HEK293 (cell line): ENCODE measurements at regions not wholly inside any gene's neighbourhood (a gene's known extent, or its start where the extent isn't known, plus 50 kb on each side); places are given as distances from the start of the nearest gene placed in this dataset.

Source experiments
- CTCF ChIA-PET: fragments of 350-600 bp; formaldehyde crosslinking; extraction: SDS; loops from one replicate; lab custom pipeline; 2021; ENCODE audit warnings: antibody characterized with exemption; lab: Yijun Ruan, JAX
- POLR2A ChIA-PET: fragments of 300-600 bp; formaldehyde crosslinking; extraction: SDS; loops from one replicate; lab custom pipeline; 2020; ENCODE audit warnings: antibody characterized with exemption, inconsistent platforms; lab: Yijun Ruan, JAX
- H3K27ac ChIP-seq: fragments of 200-500 bp; sonication (Bioruptor generic); 2 replicates; pipeline ENCODE4 v1.5.1; 2014; ENCODE audit warnings: low read depth, low read length, control low read depth, inconsistent platforms; ENCODE audit errors: extremely low read depth
- H3K36me3 ChIP-seq, 2 experiments: fragments of 200-500 bp in 1 of 2; sonication (Bioruptor generic) in 1 of 2; 1 replicate in 1 of 2; 2 replicates in 1 of 2; pipeline ENCODE4 v1.5.1; 2014 to 2017; ENCODE audit warnings: inconsistent platforms in 2 of 2, low read length in 2 of 2; ENCODE audit not compliant: control insufficient read depth in 2 of 2, insufficient read depth in 1 of 2
- H3K4me1 ChIP-seq: fragments of 200-500 bp; sonication (Bioruptor generic); 2 replicates; pipeline ENCODE4 v1.5.1; 2014; ENCODE audit warnings: mild to moderate bottlenecking, low read length, inconsistent platforms; ENCODE audit not compliant: control insufficient read depth, insufficient read depth
- H3K4me3 ChIP-seq: 2 replicates; pipeline ENCODE4 v1.5.1; 2011; ENCODE audit warnings: low read depth, mild to moderate bottlenecking, control low read depth, low read length, moderate library complexity
- H3K9me3 ChIP-seq: fragments of 200-500 bp; sonication (Bioruptor generic); 2 replicates; pipeline ENCODE4 v1.5.1; 2014; ENCODE audit warnings: low read depth, low read length, inconsistent platforms; ENCODE audit not compliant: control insufficient read depth, insufficient read depth
- GFI1B ChIP-seq: fragments of 450-650 bp; formaldehyde crosslinking; IDR thresholded peaks from 2 replicates; pipeline ENCODE4 v1.5.1; 2016; ENCODE audit warnings: missing biosample characterization, missing genetic modification characterization
- GLI2 ChIP-seq: fragments of 450-650 bp; formaldehyde crosslinking; IDR thresholded peaks from 2 replicates; pipeline ENCODE4; 2017; ENCODE audit warnings: missing biosample characterization, missing genetic modification characterization, low read depth, borderline replicate concordance
- KLF17 ChIP-seq: fragments of 450-650 bp; formaldehyde crosslinking; IDR thresholded peaks from 2 replicates; pipeline ENCODE4 v1.5.1; 2016; ENCODE audit warnings: missing biosample characterization, missing genetic modification characterization
- MEIS1 ChIP-seq: sonication (generic); formaldehyde crosslinking; IDR thresholded peaks from 2 replicates; pipeline ENCODE4 v1.8.1; 2022; ENCODE audit warnings: missing genetic modification reagents, mild to moderate bottlenecking, borderline replicate concordance
- PRDM6 ChIP-seq: fragments of 450-650 bp; formaldehyde crosslinking; IDR thresholded peaks from 2 replicates; pipeline ENCODE4 v1.5.1; 2017; ENCODE audit warnings: missing biosample characterization, missing genetic modification characterization
- SP2 ChIP-seq: fragments of 450-650 bp; formaldehyde crosslinking; IDR thresholded peaks from 2 replicates; pipeline ENCODE4 v1.5.1; 2016; ENCODE audit warnings: missing biosample characterization, missing genetic modification characterization
- ZBTB49 ChIP-seq: fragments of 450-650 bp; formaldehyde crosslinking; IDR thresholded peaks from 2 replicates; pipeline ENCODE4 v1.5.1; 2016; ENCODE audit warnings: missing biosample characterization, missing genetic modification characterization, low read depth
- ZBTB7A ChIP-seq: fragments of 450-650 bp; formaldehyde crosslinking; IDR thresholded peaks from 2 replicates; pipeline ENCODE4 v1.5.1; 2016; ENCODE audit warnings: low read depth, missing biosample characterization, missing genetic modification characterization
- ZBTB8A ChIP-seq: fragments of 450-650 bp; formaldehyde crosslinking; IDR thresholded peaks from 2 replicates; pipeline ENCODE4 v1.5.1; 2016; ENCODE audit warnings: missing biosample characterization, missing genetic modification characterization
- ZIC2 ChIP-seq: fragments of 450-650 bp; formaldehyde crosslinking; IDR thresholded peaks from 2 replicates; pipeline ENCODE4 v1.5.1; 2016; ENCODE audit warnings: missing biosample characterization, missing genetic modification characterization
- ZNF112 ChIP-seq: fragments of 450-650 bp; formaldehyde crosslinking; IDR thresholded peaks from 2 replicates; pipeline ENCODE4 v1.5.0; 2017; ENCODE audit warnings: missing biosample characterization, missing genetic modification characterization
- ZNF169 ChIP-seq: fragments of 450-650 bp; formaldehyde crosslinking; IDR thresholded peaks from 2 replicates; pipeline ENCODE4 v1.5.1; 2016; ENCODE audit warnings: missing biosample characterization, missing genetic modification characterization
- ZNF175 ChIP-seq: fragments of 450-650 bp; formaldehyde crosslinking; IDR thresholded peaks from 2 replicates; pipeline ENCODE4 v1.5.1; 2016; ENCODE audit warnings: missing biosample characterization, missing genetic modification characterization
- ZNF221 ChIP-seq: fragments of 450-650 bp; formaldehyde crosslinking; IDR thresholded peaks from 2 replicates; pipeline ENCODE4 v1.5.1; 2017; ENCODE audit warnings: missing biosample characterization, missing genetic modification characterization, borderline replicate concordance
- ZNF248 ChIP-seq: fragments of 450-650 bp; formaldehyde crosslinking; IDR thresholded peaks from 2 replicates; pipeline ENCODE4 v1.5.1; 2017; ENCODE audit warnings: missing biosample characterization, missing genetic modification characterization
- ZNF26 ChIP-seq: fragments of 450-650 bp; formaldehyde crosslinking; IDR thresholded peaks from 2 replicates; pipeline ENCODE4 v1.5.1; 2016; ENCODE audit warnings: missing biosample characterization, missing genetic modification characterization
- ZNF350 ChIP-seq: fragments of 450-650 bp; formaldehyde crosslinking; IDR thresholded peaks from 2 replicates; pipeline ENCODE4 v1.5.0; 2017; ENCODE audit warnings: missing biosample characterization, mild to moderate bottlenecking, missing genetic modification characterization
- ZNF366 ChIP-seq: fragments of 450-650 bp; formaldehyde crosslinking; conservative IDR thresholded peaks from 2 replicates; pipeline ENCODE4 v1.5.1; 2016; ENCODE audit warnings: missing biosample characterization, missing genetic modification characterization
- ZNF394 ChIP-seq: fragments of 450-650 bp; formaldehyde crosslinking; IDR thresholded peaks from 2 replicates; pipeline ENCODE4 v1.5.1; 2016; ENCODE audit warnings: missing biosample characterization, missing genetic modification characterization, mild to moderate bottlenecking, moderate library complexity, borderline replicate concordance
- ZNF544 ChIP-seq: fragments of 450-650 bp; formaldehyde crosslinking; IDR thresholded peaks from 2 replicates; pipeline ENCODE4 v1.5.0; 2017; ENCODE audit warnings: missing biosample characterization, missing genetic modification characterization
- ZNF707 ChIP-seq: fragments of 450-650 bp; formaldehyde crosslinking; IDR thresholded peaks from 2 replicates; pipeline ENCODE4 v1.5.1; 2016; ENCODE audit warnings: missing biosample characterization, missing genetic modification characterization
- ZNF747 ChIP-seq: fragments of 450-650 bp; formaldehyde crosslinking; IDR thresholded peaks from 2 replicates; pipeline ENCODE4 v1.5.1; 2016; ENCODE audit warnings: missing biosample characterization, missing genetic modification characterization
- ZNF768 ChIP-seq: fragments of 450-650 bp; formaldehyde crosslinking; IDR thresholded peaks from 2 replicates; pipeline ENCODE4 v1.5.1; 2018; ENCODE audit warnings: missing biosample characterization, mild to moderate bottlenecking, missing genetic modification characterization
- ZSCAN16 ChIP-seq: fragments of 450-650 bp; formaldehyde crosslinking; IDR thresholded peaks from 2 replicates; pipeline ENCODE4 v1.5.1; 2016; ENCODE audit warnings: missing biosample characterization, missing genetic modification characterization
- ZXDB ChIP-seq: fragments of 450-650 bp; formaldehyde crosslinking; IDR thresholded peaks from 2 replicates; pipeline ENCODE4 v1.5.1; 2016; ENCODE audit warnings: missing biosample characterization, missing genetic modification characterization

- no peak for TF ChIP-seq ZXDB
- no peak for TF ChIP-seq ZNF26 (tag by site-specific recombination)
- TF ChIP-seq ZNF394 = no peak
- TF ChIP-seq ZNF112 (tag by site-specific recombination) = no peak
- no peak for TF ChIP-seq ZNF544 (tag by site-specific recombination)
- no peak for TF ChIP-seq ZBTB7A (tag by site-specific recombination)
- no peak for TF ChIP-seq ZBTB8A (tag by site-specific recombination)
- Histone ChIP-seq H3K4me1 (no peaks in the 10 kb centered on the region), H3K9me3 (no peaks in the 10 kb centered on the region), H3K27ac (no peak overlapping the region), H3K4me3 (no peak overlapping the region), H3K36me3 (no peaks in the 10 kb centered on the region)
- ChIA-PET CTCF (interaction anchor here (1.1 to 4.9 kb wide), 2 partner anchors 134 to 509 kb away, joined by 3 to 45 read pairs; no protein-coding TSS in a partner anchor), POLR2A (no interaction called here)
These were observed 53.3 kb upstream of the DACT2 start for GRCh38 chr6:168372889-168373288.

- no peaks in the 10 kb centered on the region for H3K4me1 ChIP-seq
- TF ChIP-seq PRDM6 (tag by site-specific recombination) = no peak
- TF ChIP-seq MEIS1 (CRISPR knock-in tag) = no peak
- TF ChIP-seq KLF17 (tag by site-specific recombination) = no peak
- TF ChIP-seq ZNF169 (tag by site-specific recombination) = no peak
- no peak for TF ChIP-seq GFI1B (tag by site-specific recombination)
- TF ChIP-seq ZNF350 (tag by site-specific recombination) = no peak
- no peak for TF ChIP-seq ZNF248 (tag by site-specific recombination)
- TF ChIP-seq ZNF394 = no peak
- TF ChIP-seq ZBTB49 (tag by site-specific recombination) = no peak
- no peak for TF ChIP-seq SP2 (tag by site-specific recombination)
- H3K9me3 ChIP-seq = no peaks in the 10 kb centered on the region
- H3K27ac ChIP-seq = no peak overlapping the region
- ChIA-PET POLR2A (no interaction called here), CTCF (no interaction called here)
- H3K36me3 ChIP-seq = no peaks in the 10 kb centered on the region
- no peak overlapping the region for H3K4me3 ChIP-seq
These were observed 53.8 kb upstream of the DACT2 start for GRCh38 chr6:168373389-168373788.

GRCh38 chr6:168374051-168374502, 54.5 kb upstream of the DACT2 start:
- Histone ChIP-seq H3K4me3 (no peak overlapping the region), H3K9me3 (no peaks in the 10 kb centered on the region), H3K27ac (no peak overlapping the region), H3K36me3 (no peaks in the 10 kb centered on the region), H3K4me1 (no peaks in the 10 kb centered on the region)
- CTCF ChIA-PET = no interaction called here
- POLR2A ChIA-PET = interaction anchor here (1.1 kb wide), 1 partner anchor 14 kb away, joined by 3 read pairs; no protein-coding TSS in a partner anchor
- no peak for TF ChIP-seq ZIC2
- TF ChIP-seq GLI2 (tag by site-specific recombination) = no peak
- TF ChIP-seq ZNF175 = no peak
- no peak for TF ChIP-seq ZNF366
- TF ChIP-seq ZNF221 (tag by site-specific recombination) = no peak
- no peak for TF ChIP-seq ZNF768 (tag by site-specific recombination)
- TF ChIP-seq ZSCAN16 (tag by site-specific recombination) = no peak
- TF ChIP-seq ZNF747 (tag by site-specific recombination) = no peak
- no peak for TF ChIP-seq ZXDB
- no peak for TF ChIP-seq ZNF707
